H1 (cell line): ENCODE measurements at regions not wholly inside any gene's neighbourhood (a gene's known extent, or its start where the extent isn't known, plus 50 kb on each side); places are given as distances from the start of the nearest gene placed in this dataset.

ENCODE experiments used
- ASH2L ChIP-seq: fragments of 200-600, 300-600 bp; sonication (generic); IDR thresholded peaks from one replicate; pipeline ENCODE4 v1.7.1; 2017; ENCODE audit warnings: low read length
- BCL11A ChIP-seq, 2 experiments: IDR thresholded peaks; one replicate each; pipeline ENCODE4 v1.6.1; 2011; ENCODE audit warnings: low read depth in 2 of 2, low read length in 2 of 2, mild to moderate bottlenecking in 2 of 2
- EGR1 ChIP-seq: IDR thresholded peaks from 2 replicates; pipeline ENCODE4 v1.6.1; 2011; ENCODE audit warnings: low read depth, low read length, borderline replicate concordance
- HDAC6 ChIP-seq: IDR thresholded peaks from one replicate; pipeline ENCODE4 v1.7.1; 2012; ENCODE audit warnings: low read depth, mild to moderate bottlenecking, inconsistent platforms, low read length, moderate library complexity
- JUND ChIP-seq: IDR thresholded peaks from 2 replicates; pipeline ENCODE4 v1.6.1; 2011; ENCODE audit warnings: mild to moderate bottlenecking, improper control_type of control experiment, low read length
- NRF1 ChIP-seq: IDR thresholded peaks from 2 replicates; pipeline ENCODE4 v1.6.1; 2011; ENCODE audit warnings: mild to moderate bottlenecking, low read depth, low read length, improper control_type of control experiment
- RAD21 ChIP-seq, 2 experiments: IDR thresholded peaks in 1 of 2; conservative IDR thresholded peaks in 1 of 2; 2 replicates each; pipeline ENCODE4 v1.6.1; 2011; ENCODE audit warnings: low read depth in 2 of 2, low read length in 2 of 2, improper control_type of control experiment in 1 of 2, inconsistent platforms in 1 of 2, mild to moderate bottlenecking in 1 of 2, moderate library complexity in 1 of 2
- SUZ12 ChIP-seq: fragments of 200-600 bp; sonication (generic); IDR thresholded peaks from 2 replicates; pipeline ENCODE4 v1.6.1; 2012; ENCODE audit warnings: mild to moderate bottlenecking, inconsistent platforms, low read length, moderate library complexity, mixed read lengths
- TEAD4 ChIP-seq: IDR thresholded peaks from 2 replicates; pipeline ENCODE4 v1.6.1; 2012; ENCODE audit warnings: low read depth, low read length, inconsistent platforms, mixed read lengths
- YY1 ChIP-seq: IDR thresholded peaks from 2 replicates; pipeline ENCODE4 v1.6.1; 2011; ENCODE audit warnings: low read depth, mild to moderate bottlenecking, low read length
- TF ChIP-seq, protein P1 (sequence below): fragments of 300-600 bp; sonication (generic); IDR thresholded peaks from 2 replicates; pipeline ENCODE4 v1.7.1; 2012; ENCODE audit warnings: low read length, moderate library complexity, mild to moderate bottlenecking, inconsistent platforms; ENCODE audit not compliant: insufficient replicate concordance
- TF ChIP-seq, protein P2 (sequence below): IDR thresholded peaks from 2 replicates; pipeline ENCODE4 v1.6.1; 2011; ENCODE audit warnings: low read length, improper control_type of control experiment

DNA sequence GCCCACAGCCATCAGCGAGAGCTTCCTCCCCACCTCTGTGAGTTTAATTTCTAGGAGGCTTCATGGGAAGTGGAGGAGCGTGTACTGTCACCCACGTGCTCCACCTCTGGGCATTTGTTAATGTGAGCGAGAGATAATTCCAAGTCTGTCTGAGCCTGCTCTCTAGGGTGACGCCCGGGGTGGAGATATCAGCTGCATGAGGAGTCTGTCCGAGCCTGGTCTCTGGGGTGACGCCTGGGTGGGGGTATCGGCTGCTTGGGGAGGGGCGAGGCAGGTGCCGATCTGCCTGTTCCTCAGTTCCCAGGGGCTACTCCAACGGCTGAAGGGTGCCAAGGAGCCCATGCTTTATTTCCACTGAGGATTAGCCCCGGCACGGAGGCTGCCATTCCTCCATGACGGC is 735.0 kb downstream of the BRD1 start (continued):
- TF ChIP-seq, protein P1, sequence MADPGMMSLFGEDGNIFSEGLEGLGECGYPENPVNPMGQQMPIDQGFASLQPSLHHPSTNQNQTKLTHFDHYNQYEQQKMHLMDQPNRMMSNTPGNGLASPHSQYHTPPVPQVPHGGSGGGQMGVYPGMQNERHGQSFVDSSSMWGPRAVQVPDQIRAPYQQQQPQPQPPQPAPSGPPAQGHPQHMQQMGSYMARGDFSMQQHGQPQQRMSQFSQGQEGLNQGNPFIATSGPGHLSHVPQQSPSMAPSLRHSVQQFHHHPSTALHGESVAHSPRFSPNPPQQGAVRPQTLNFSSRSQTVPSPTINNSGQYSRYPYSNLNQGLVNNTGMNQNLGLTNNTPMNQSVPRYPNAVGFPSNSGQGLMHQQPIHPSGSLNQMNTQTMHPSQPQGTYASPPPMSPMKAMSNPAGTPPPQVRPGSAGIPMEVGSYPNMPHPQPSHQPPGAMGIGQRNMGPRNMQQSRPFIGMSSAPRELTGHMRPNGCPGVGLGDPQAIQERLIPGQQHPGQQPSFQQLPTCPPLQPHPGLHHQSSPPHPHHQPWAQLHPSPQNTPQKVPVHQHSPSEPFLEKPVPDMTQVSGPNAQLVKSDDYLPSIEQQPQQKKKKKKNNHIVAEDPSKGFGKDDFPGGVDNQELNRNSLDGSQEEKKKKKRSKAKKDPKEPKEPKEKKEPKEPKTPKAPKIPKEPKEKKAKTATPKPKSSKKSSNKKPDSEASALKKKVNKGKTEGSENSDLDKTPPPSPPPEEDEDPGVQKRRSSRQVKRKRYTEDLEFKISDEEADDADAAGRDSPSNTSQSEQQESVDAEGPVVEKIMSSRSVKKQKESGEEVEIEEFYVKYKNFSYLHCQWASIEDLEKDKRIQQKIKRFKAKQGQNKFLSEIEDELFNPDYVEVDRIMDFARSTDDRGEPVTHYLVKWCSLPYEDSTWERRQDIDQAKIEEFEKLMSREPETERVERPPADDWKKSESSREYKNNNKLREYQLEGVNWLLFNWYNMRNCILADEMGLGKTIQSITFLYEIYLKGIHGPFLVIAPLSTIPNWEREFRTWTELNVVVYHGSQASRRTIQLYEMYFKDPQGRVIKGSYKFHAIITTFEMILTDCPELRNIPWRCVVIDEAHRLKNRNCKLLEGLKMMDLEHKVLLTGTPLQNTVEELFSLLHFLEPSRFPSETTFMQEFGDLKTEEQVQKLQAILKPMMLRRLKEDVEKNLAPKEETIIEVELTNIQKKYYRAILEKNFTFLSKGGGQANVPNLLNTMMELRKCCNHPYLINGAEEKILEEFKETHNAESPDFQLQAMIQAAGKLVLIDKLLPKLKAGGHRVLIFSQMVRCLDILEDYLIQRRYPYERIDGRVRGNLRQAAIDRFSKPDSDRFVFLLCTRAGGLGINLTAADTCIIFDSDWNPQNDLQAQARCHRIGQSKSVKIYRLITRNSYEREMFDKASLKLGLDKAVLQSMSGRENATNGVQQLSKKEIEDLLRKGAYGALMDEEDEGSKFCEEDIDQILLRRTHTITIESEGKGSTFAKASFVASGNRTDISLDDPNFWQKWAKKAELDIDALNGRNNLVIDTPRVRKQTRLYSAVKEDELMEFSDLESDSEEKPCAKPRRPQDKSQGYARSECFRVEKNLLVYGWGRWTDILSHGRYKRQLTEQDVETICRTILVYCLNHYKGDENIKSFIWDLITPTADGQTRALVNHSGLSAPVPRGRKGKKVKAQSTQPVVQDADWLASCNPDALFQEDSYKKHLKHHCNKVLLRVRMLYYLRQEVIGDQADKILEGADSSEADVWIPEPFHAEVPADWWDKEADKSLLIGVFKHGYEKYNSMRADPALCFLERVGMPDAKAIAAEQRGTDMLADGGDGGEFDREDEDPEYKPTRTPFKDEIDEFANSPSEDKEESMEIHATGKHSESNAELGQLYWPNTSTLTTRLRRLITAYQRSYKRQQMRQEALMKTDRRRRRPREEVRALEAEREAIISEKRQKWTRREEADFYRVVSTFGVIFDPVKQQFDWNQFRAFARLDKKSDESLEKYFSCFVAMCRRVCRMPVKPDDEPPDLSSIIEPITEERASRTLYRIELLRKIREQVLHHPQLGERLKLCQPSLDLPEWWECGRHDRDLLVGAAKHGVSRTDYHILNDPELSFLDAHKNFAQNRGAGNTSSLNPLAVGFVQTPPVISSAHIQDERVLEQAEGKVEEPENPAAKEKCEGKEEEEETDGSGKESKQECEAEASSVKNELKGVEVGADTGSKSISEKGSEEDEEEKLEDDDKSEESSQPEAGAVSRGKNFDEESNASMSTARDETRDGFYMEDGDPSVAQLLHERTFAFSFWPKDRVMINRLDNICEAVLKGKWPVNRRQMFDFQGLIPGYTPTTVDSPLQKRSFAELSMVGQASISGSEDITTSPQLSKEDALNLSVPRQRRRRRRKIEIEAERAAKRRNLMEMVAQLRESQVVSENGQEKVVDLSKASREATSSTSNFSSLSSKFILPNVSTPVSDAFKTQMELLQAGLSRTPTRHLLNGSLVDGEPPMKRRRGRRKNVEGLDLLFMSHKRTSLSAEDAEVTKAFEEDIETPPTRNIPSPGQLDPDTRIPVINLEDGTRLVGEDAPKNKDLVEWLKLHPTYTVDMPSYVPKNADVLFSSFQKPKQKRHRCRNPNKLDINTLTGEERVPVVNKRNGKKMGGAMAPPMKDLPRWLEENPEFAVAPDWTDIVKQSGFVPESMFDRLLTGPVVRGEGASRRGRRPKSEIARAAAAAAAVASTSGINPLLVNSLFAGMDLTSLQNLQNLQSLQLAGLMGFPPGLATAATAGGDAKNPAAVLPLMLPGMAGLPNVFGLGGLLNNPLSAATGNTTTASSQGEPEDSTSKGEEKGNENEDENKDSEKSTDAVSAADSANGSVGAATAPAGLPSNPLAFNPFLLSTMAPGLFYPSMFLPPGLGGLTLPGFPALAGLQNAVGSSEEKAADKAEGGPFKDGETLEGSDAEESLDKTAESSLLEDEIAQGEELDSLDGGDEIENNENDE = no peak
- TF ChIP-seq NRF1 (no peak), TEAD4 (no peak), SUZ12 (no peak), EGR1 (no peak), BCL11A (IDR thresholded peaks at IDR 0.05; ENCODE audit: low read depth in 2 of 2, low read length in 2 of 2) (no peak), RAD21 (IDR thresholded peaks at IDR 0.05 in 1 of 2, conservative IDR thresholded peaks at IDR 0.05 in 1 of 2; ENCODE audit: low read depth in 2 of 2, low read length in 2 of 2) (no peak), JUND (no peak), HDAC6 (no peak), YY1 (no peak), ASH2L (no peak)
- TF ChIP-seq, protein P2, sequence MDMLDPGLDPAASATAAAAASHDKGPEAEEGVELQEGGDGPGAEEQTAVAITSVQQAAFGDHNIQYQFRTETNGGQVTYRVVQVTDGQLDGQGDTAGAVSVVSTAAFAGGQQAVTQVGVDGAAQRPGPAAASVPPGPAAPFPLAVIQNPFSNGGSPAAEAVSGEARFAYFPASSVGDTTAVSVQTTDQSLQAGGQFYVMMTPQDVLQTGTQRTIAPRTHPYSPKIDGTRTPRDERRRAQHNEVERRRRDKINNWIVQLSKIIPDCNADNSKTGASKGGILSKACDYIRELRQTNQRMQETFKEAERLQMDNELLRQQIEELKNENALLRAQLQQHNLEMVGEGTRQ = no peak
